SU-DHL-6 (cell line): ENCODE measurements at regions not wholly inside any gene's neighbourhood (a gene's known extent, or its start where the extent isn't known, plus 50 kb on each side); places are given as distances from the start of the nearest gene placed in this dataset.

Experiments used
- EZH2phosphoT487 ChIP-seq: fragments of 200-600 bp; sonication (generic), shearing (Covaris generic); conservative IDR thresholded peaks from 2 replicates; pipeline ENCODE4 v1.6.1; 2018; ENCODE audit warnings: mild to moderate bottlenecking, antibody characterized with exemption, low read length, moderate library complexity, mixed read lengths
- TF ChIP-seq, protein P1 (sequence below): fragments of 200-600 bp; sonication (generic); IDR thresholded peaks from one replicate; pipeline ENCODE4 v1.5.1; 2017; ENCODE audit warnings: antibody characterized with exemption, mild to moderate bottlenecking, low read length, moderate library complexity; ENCODE audit not compliant: insufficient read depth, poor library complexity, severe bottlenecking

- TF ChIP-seq, protein P1, sequence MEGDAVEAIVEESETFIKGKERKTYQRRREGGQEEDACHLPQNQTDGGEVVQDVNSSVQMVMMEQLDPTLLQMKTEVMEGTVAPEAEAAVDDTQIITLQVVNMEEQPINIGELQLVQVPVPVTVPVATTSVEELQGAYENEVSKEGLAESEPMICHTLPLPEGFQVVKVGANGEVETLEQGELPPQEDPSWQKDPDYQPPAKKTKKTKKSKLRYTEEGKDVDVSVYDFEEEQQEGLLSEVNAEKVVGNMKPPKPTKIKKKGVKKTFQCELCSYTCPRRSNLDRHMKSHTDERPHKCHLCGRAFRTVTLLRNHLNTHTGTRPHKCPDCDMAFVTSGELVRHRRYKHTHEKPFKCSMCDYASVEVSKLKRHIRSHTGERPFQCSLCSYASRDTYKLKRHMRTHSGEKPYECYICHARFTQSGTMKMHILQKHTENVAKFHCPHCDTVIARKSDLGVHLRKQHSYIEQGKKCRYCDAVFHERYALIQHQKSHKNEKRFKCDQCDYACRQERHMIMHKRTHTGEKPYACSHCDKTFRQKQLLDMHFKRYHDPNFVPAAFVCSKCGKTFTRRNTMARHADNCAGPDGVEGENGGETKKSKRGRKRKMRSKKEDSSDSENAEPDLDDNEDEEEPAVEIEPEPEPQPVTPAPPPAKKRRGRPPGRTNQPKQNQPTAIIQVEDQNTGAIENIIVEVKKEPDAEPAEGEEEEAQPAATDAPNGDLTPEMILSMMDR: no peak
- no peak for TF ChIP-seq EZH2phosphoT487
These were observed 155.8 kb upstream of the TANK start for GRCh38 chr2:161004379-161004778.
